T follicular helper cell (primary cell): ENCODE measurements at regions not wholly inside any gene's neighbourhood (a gene's known extent, or its start where the extent isn't known, plus 50 kb on each side); places are given as distances from the start of the nearest gene placed in this dataset.

ENCODE experiments used
- DNase-seq: peaks from one replicate; pipeline ENCODE4 v3.0.0-alpha.2; 2020; ENCODE audit warnings: low read depth

DNA sequence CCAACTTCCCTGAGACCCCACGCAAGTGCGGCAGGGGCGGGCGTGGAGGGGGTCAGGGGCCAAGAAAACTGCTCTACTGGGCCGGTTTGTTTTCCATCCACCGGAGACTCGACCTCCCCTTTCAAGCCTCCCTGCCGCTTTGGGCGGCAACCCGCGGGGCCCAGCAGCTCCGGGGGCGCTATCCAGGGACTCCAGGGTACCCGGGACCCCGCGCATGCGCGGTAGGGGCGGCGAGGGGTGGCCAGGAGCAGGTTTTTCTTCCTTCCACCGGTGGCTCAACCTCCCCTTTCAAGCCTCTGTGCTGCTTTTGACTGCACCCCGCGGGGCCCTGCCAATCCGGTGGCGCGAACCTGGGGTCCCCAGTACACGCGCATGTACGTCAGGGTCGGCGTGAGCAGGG is 323.5 kb downstream of the ALG10 start:
- DNase-seq, result no peak

DNA sequence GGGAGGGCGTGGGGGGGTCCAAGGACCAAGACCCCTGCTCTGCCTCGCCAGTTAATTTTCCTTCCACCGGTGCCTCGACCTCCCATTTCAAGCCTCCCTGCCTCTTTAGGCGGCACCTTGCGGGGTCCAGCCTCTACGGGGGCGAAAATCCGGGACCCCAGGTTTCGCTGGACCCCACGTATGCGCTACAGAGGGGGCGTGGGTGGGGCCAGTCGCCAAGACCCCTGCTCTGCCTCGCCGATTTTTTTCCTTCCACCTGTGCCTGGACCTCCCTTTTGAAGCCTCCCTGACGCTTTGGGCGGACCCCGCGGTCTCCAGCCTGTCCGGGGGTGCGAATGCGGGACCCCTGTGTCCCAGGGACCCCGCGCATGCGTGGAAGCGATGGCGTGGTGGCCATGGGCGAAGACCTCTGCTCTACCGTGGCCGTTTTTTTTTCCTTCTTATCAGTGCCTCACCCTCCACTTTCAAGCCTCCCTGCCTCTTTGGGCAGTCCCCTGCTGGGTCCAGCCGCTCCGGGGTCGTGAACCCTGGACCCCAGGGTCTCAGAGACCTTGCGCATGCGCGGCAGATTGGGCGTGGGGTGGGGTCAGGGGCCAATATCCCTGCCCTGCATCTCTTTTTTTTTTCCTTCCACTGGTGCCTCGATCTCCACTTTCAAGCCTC is 324.2 kb downstream of the ALG10 start:
- DNase-seq, result no peak

DNA sequence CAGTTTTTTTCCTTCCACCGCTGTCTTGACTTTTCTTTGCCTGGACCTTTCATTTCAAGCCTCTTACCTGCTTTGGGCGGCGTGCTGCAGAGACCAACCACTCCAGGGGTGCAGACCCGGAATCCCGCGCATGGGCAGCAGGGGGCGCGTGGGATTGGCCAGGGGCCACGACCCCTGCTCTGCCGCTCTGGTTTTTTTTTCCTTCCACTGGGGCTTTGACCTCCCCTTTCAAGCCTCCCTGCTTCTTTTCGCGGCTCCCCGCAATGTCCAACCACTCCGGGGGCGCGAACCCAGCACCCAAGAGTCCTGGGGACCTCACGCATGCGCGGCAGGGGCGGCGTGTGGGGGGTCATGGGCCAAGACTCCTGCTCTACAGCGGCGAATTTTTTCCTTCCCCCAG is 325.1 kb downstream of the ALG10 start:
- DNase-seq, result no peak

DNA sequence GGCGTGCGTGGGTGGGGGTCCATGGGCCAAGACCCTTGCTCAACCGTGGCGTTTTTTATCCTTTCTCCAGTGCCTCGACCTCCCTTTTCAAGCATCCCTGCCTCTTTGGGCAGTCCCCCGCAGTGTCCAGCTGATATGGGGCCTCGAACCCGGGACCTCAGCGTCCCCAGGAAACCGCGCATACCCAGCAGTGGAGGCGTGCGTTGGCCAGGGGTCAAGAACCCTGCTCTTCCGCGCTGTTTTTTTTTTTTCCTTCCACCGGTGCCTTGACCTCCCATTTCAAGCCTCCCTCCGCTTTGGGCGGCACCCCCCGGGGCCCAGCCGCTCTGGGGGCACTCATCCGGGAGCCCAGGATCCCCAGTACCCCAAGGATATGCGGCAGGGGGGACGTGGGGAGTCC is 325.8 kb downstream of the ALG10 start:
- DNase-seq, result no peak

DNA sequence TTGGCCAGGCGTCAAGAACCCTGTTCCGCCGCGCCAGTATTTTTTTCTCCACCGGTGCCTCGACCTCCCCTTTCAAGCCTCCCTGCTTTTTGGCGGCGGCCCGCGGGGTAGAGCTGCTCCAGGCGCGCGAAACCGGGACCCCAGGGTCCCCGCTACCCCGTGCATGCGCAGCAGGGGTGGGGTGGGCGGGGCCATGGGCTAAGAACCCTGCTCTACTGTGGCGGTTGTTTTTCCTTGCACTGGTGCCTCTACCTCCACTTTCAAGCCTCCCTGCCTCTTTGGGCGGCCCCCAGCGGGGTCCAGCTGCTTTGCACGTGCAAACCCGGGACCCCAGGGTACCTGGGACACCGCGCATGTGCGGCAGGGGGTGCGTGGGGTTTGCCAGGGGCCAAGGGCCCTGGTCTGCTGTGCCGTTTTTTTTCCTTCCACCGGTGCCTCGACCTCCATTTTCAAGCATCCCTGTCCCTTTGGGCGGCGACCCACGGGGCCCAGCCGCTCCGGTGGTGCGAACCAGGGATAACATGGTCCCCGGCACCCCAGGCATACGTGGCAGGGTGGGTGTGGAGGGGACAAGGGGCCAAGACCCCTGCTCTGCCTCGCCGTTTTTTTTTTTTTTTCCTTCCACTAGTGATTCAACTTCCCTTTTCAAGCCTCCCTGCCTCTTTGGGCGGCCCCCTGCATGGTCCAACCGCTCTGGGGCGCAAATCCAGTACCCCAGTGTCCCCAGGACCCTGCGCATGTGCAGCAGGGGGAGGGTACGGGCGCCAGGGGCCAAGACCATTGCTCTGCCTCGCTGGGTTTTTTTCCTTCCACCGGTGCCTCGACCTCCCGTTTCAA is 326.8 kb downstream of the ALG10 start:
- no peak for DNase-seq

DNA sequence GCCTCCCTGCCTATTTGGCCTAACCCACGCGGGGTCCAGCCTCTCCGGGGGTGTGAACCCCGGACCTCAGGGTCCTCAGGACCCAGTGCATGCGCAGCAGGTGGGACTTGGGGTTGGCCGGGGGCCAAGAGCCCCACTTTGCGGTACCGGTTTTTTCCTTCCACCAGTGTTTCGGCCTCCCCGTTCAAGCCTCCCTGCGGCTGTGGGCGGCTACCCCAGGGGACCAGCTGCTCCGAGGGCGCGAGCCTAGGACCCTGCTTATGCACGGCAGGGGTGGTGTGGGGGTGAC is 327.3 kb downstream of the ALG10 start:
- no peak for DNase-seq

DNA sequence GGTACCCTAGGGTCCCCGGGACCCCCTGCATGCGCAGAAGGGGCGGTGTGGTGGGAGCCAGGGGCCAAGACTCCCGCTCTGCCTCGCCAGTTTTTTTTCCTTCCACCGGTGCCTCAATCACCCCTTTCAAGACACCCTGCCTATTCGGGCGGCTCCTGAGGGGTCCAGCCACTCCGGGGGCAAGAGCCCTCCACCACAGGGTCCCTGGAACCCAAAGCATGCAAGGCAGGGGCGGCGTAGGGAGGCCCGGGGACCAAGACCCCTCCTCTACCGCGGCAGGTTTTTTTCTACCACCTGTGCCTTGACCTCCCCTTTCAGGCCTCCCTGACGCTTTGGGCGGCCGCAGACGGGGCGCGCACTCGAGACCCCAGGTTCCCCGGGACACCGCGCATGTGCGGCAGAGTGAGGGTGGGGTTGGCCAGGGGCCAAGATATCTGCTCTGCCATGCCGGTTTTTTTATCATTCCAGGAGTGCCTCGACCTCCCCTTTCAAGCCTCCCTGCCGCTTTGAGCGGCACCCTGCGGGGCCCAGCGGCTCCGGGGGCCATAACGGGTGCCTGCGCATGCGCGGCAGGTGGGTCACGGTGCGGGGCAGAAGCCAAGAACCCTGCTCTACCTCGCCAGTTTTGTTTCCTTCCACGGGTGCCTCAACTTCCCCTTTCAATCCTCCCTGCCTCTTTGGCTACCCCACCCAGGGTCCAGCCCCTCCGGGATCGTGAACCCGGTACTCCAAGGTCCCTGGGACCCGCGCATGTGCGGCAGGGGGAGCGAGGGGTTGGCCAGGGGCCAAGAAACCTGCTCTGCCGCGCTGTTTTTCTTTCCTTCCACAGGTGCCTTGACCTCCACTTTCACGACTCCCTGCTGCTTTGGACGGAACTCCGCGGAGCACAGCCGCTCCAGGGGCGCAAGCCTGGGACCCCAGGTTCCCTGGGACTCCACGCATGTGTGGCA is 328.1 kb downstream of the ALG10 start:
- no peak for DNase-seq

DNA sequence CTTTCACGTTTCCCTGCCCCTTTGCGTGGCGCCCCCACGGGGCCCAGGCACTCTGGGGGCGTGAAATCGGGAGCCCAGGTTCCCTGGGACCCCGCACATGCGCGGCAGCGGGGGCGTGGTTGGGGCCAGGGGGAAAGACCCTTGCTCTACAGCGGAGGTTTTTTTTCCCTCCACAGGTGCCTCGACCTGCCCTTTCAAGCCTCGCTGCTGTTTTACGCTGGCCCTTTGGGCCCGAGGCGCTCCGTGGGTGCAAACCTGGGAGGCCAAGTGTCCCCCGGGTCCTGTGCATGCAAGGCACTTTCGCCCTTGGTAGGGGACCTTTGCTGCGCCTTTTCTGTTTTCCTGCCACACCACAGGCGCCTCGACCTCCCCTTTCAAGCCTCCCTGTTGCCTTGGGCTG is 329.8 kb downstream of the ALG10 start:
- no peak for DNase-seq

DNA sequence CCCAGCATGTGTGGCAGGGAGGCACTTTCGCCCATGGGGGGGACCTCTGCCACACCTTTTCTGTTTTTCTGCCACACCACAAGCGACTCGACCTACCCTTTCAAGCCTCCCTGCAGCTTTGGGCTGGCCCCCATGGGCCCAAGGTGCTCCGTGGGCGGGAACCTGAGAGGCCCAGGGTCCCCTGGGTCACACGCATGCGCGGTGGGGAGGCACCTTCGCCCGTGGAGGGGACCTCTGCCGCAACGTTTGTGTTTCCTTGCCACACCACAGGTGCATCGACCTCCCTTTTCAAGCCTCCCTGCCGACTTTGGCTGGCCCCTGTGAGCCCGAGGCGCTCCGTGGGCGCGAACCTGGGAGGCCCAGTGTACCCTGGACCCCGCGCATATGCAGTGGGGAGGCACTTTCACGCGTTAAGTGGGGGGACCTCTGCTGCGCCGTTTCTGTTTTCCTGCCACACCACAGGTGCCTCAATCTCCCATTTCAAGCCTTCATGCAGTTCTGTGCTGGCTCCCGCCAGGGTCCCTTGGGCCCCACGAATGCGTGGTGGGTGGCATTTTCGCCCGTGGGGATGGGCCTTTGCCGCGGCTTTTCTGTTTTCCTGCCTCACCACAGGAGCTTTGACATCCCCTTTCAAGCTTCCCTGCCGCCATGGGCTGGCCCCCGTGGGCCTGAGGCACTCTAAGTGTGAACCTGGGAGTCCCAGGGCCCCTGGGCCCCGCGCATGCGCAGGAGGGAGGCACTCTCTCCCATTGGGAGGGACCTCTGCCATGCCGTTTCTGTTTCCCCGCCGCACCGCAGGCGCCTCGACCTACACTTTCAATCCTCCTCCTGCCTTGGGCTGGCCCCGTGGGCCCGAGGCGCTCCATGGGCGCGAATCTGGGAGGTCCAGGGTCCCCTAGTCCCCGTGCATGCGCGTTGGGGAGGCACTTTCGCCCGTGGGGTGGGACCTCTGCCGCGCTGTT is 332.2 kb downstream of the ALG10 start:
- no peak for DNase-seq

DNA sequence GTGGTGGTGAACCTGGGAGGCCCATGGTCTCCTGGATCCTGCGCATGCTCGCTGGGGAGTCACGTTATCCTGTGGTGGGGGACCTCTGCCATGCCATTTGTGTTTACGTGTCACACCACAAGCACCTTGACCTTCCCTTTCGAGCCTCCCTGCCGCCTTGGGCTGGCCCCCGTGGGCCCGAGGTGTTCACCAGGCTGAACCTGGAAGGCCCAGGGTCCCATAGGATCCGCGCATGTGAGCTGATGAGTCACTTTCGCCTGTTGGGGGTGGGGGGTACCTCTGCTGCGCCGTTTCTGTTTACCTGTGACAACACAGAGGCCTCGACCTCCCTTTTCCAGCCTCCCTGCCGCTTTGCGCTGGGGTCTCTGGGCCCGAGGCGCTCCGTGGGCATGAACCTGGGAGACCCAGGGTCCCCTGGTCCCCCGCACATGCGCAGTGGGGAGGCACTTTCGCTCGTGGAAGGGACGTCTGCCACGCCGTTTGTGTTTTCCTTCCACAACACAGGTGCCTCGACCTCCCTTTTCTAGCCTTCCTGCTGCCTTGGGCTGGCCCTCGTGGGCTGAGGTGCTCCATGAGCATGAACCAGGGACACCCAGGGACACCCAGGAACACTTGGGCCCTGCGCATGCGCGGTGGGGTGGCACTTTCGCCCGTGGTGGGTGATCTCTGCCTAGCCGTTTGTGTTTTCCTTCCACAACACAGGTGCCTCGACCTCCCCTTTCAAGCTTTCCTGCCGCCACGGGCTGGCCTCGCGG is 334.1 kb downstream of the ALG10 start:
- no peak for DNase-seq

DNA sequence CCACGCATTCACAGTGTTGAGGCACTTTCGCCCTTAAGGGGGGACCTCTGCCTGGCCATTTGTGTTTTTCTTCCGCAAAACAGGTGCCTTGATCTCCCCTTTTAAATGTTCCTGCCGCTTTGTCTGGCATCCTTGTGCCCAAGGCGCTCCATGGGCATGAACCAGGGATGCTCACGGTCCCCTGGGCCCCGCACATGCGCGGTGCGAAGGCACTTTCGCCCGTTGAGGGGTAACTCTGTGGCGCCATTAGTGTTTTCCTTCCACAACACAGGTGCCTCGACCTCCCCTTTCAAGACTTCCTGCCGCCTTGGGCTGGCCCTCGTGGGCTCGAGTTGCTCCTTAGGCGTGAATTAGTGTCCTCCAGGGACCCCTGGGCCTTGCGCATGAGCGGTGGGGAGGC is 335.5 kb downstream of the ALG10 start:
- no peak for DNase-seq

DNA sequence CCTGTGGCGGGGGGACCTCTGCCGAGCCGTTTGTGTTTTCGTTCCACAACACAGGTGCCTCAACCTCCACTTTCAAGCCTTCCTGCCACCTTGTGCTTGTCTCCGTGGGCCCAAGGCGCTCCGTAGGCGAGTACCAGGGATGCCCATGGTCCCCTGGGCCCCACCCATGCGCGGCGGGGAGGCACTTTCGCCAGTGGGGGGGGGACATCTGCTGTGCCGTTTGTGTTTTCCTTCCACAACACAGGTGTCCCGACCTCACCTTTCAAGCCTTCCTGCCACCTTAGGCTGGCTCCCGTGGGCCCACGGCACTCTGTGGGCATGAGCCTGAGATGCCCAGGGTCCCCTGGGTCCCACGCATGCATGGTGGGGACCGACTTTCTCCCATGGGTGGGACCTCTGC is 335.9 kb downstream of the ALG10 start:
- DNase-seq, result no peak

DNA sequence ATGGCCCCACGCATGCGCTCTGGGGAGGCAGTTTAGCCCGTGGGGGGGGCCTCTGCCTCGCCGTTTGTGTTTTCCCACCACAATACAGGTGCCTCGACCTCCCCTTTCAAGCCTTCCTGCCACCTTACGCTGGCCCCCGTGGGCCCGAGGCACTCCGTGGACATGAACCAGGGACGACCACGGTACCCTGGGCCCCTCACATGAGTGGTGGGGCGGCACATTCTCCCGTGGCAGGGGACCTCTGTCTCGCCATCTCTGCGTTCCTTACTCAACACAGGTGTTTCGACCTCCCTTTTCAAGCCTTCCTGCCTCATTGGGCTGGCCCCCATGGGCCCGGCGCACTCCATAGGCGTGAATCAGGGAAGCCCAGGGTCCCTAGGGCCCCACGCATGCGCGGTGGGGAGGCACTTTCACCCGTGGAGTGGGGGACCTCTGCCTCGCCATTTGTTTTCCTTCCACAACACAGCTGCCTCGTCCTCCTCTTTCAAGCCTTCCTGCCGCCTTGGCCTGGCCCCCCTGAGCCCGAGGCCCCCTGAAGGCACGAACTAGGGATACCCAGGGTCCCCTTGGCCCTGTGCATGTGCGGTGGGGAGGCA is 339.5 kb downstream of the ALG10 start:
- DNase-seq, result no peak

DNA sequence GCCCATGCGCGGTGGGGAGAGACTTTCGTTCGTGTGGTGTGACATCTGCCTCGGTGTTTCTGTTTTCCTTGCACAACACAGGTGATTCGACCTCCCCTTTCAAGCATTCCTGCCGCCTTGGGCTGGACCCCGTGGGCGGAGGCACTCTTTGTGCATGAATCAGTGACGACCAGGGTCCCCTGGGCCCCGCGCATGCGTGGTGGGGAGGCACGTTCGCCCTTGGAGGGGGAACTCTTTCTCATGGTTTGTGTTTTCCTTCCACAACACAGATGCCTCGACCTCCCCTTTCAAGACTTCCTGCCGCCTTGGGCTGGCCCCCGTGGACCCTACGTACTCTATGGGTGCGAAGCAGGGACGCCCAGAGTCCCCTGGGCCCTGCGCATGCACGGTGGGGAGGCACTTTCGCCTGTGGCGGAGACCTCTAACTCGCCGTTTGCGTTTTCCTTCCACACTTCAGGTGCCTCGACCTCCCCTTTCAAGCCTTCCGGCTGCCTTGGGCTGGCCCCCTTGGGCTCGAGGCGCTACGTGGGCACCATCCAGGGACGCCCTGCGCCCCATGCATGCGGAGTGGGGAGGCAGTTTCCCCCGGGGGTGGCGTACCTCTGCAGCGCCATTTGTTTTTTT is 340.9 kb downstream of the ALG10 start:
- no peak for DNase-seq

DNA sequence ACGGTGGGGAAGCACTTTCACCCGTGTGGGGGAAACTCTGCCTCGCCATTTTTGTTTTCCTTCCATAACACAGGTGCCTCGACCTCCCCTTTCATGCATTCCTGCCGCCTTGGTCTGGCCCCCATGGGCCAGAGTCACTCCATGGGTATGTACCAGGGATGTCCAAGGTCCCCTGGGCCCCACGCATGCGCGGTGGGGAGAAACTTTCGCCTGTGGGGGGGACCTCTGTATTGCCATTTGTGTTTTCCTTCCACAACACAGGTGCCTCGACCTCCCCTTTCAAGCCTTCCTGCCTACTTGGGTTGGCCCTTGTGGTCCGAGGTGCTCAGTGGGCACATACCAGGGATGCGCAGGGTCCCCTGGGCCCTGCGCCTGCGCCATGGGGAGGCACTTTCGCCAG is 345.8 kb downstream of the ALG10 start:
- no peak for DNase-seq

DNA sequence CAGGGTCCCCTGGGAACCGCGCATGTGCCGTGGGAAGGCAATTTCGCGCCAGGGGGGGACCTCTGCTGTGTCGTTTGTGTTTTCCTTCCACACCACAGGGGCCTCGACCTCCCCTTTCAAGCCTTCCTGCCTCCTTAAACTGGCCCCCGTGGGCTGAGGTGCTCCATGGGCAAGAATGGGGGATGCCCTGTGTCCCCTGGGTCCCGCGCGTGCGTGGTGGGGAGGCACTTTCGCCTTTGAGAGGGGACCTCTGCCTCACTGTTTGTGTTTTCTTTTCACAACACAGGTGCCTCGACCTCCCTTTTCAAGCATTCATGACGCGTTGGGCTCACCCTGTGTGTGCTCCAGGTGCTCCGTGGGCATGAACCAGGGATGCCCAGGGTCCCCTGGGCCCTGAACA is 348.8 kb downstream of the ALG10 start:
- no peak for DNase-seq

DNA sequence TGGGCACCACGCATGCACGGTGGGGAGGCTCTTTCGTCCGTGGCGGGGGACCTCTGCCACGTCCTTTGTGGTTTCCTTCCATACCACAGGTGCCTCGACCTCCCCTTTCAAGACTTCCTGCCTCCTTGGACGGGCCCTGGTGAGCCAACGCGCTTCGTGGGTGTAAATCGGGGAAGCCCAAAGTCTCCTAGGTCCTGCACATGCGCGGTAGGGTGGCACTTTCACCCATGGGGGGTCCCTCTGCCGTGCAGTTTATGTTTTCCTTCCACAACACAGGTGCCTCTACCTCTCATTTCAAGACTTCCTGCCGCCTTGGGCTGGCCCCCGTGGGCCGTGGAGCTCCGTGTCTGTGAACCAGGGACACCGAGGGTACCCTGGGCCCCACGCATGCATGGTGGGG is 349.7 kb downstream of the ALG10 start:
- no peak for DNase-seq

DNA sequence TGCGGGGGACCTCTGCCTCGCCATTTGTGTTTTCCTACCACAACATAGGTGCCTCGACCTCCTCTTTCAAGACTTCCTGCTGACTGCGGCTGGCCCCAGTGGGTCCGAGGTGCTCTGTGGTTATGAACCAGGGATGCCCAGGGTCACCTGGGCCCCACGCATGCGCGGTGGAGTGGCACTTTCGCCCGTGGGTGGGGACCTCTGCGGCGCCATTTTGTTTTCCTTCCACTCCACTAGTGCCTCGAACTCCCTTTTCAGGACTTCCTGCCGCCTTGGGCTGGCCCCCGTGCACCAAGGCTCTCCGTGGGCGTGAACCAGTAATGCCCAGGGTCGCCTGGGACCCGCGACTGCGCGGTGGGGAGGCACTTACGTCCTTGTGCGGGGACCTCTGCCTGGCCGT is 351.6 kb downstream of the ALG10 start:
- DNase-seq, result no peak

DNA sequence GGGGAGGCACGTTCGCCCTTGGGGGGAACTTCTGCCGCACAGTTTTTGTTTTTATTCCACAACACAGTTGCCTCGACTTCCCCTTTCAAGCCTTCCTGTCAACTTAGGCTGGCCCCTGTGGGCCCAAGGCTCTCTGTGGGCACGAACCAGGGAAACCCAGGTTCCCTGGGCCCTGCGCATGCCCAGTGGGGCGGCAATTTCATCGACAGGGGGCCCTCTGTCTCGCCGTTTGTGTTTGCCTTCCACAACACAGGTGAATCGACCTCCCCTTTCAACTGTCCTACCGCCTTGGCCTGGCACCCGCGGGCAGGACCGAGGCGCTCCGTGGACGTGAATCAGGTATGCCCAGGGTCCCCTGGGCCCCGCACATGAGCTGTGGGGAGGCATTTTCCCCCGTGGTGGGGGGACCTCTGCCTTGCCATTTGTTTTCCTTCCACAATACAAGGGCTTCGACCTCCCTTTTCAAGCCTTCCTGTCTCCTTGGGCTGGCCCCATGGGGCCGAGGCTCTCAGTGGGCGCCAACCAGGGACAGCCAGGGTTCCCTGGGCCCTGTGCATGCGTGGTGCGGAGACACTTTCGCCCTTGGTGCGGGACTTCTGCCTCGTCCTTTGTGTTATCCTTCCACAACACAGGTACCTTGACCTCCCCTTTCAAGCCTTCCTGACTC is 354.0 kb downstream of the ALG10 start:
- no peak for DNase-seq
